Osteoblast (primary cell): ENCODE measurements at regions not wholly inside any gene's neighbourhood (a gene's known extent, or its start where the extent isn't known, plus 50 kb on each side); places are given as distances from the start of the nearest gene placed in this dataset.

Experiments used
- DNase-seq: peaks from one replicate; pipeline ENCODE4 v3.0.0; 2011; ENCODE audit warnings: low spot score, mixed read lengths; ENCODE audit not compliant: insufficient read length; ENCODE audit errors: missing footprints
- H2AFZ ChIP-seq: 2 replicates; pipeline ENCODE4 v1.6.0; 2011; ENCODE audit warnings: mild to moderate bottlenecking, low read length
- H3K27ac ChIP-seq: 2 replicates; pipeline ENCODE4 v1.5.1; 2011; ENCODE audit warnings: mild to moderate bottlenecking, low read depth, low read length, moderate library complexity
- H3K27me3 ChIP-seq: 2 replicates; pipeline ENCODE4 v1.6.0; 2012; ENCODE audit warnings: mild to moderate bottlenecking, control low read depth, inconsistent platforms, low read length, moderate library complexity; ENCODE audit not compliant: insufficient read depth
- H3K36me3 ChIP-seq: 2 replicates; pipeline ENCODE4 v1.5.1; 2011; ENCODE audit warnings: mild to moderate bottlenecking, low read length, control low read depth, moderate library complexity; ENCODE audit not compliant: insufficient read depth
- H3K4me1 ChIP-seq: 2 replicates; pipeline ENCODE4 v1.5.1; 2011; ENCODE audit warnings: mild to moderate bottlenecking, low read length, control low read depth, moderate library complexity; ENCODE audit not compliant: insufficient read depth
- H3K4me2 ChIP-seq: 2 replicates; pipeline ENCODE4 v1.6.0; 2011; ENCODE audit warnings: mild to moderate bottlenecking, low read length; ENCODE audit not compliant: insufficient read depth
- H3K4me3 ChIP-seq: fragments of 200-600 bp; sonication (generic); 3 replicates; pipeline ENCODE4 v1.5.1; 2012; ENCODE audit warnings: mild to moderate bottlenecking, low read length, inconsistent platforms; ENCODE audit not compliant: insufficient read depth
- H3K79me2 ChIP-seq: 2 replicates; pipeline ENCODE4 v1.6.0; 2012; ENCODE audit warnings: mild to moderate bottlenecking, low read length, control low read depth, inconsistent platforms; ENCODE audit not compliant: insufficient read depth
- H3K9me3 ChIP-seq: 2 replicates; pipeline ENCODE4 v1.5.1; 2011; ENCODE audit warnings: low read depth, low read length, control low read depth
- H4K20me1 ChIP-seq: 2 replicates; pipeline ENCODE4 v1.6.0; 2012; ENCODE audit warnings: mild to moderate bottlenecking, low read length, control low read depth; ENCODE audit not compliant: insufficient read depth
- CTCF ChIP-seq: IDR thresholded peaks from 2 replicates; pipeline ENCODE4 v1.5.1; 2011; ENCODE audit warnings: mild to moderate bottlenecking, low read depth, low read length, moderate library complexity; ENCODE audit errors: extremely low read depth

- TF ChIP-seq CTCF: no peak
- Histone ChIP-seq H3K36me3 (no peaks in the 10 kb centered on the region), H3K79me2 (no peaks in the 10 kb centered on the region), H2AFZ (no peak overlapping the region), H3K9me3 (peaks cover 3% of the 10 kb centered on the region), H3K4me2 (no peak overlapping the region), H3K27ac (no peak overlapping the region), H4K20me1 (no peaks in the 10 kb centered on the region), H3K27me3 (no peaks in the 10 kb centered on the region), H3K4me3 (no peak overlapping the region), H3K4me1 (no peaks in the 10 kb centered on the region)
- DNase-seq: no peak
Measured at GRCh38 chr9:82571540-82571939, 491.4 kb downstream of the RASEF start.

GRCh38 chr9:82572146-82572545 is 490.8 kb downstream of the RASEF start:
- H3K4me1 ChIP-seq: no peaks in the 10 kb centered on the region
- no peaks in the 10 kb centered on the region for H3K36me3 ChIP-seq
- H3K4me3 ChIP-seq: no peak overlapping the region
- H3K4me2 ChIP-seq: no peak overlapping the region
- DNase-seq: no peak
- H2AFZ ChIP-seq: no peak overlapping the region
- no peaks in the 10 kb centered on the region for H4K20me1 ChIP-seq
- H3K27me3 ChIP-seq: no peaks in the 10 kb centered on the region
- no peaks in the 10 kb centered on the region for H3K79me2 ChIP-seq
- TF ChIP-seq CTCF: no peak
- H3K27ac ChIP-seq: no peak overlapping the region
- peaks cover 3% of the 10 kb centered on the region for H3K9me3 ChIP-seq

- Histone ChIP-seq H4K20me1 (no peaks in the 10 kb centered on the region), H3K4me2 (no peak overlapping the region), H3K27ac (no peak overlapping the region), H3K27me3 (no peaks in the 10 kb centered on the region), H3K4me1 (no peaks in the 10 kb centered on the region), H3K79me2 (no peaks in the 10 kb centered on the region), H3K9me3 (peaks cover 3% of the 10 kb centered on the region), H3K36me3 (no peaks in the 10 kb centered on the region), H3K4me3 (no peak overlapping the region), H2AFZ (no peak overlapping the region)
- TF ChIP-seq CTCF: no peak
- no peak for DNase-seq
Measured at GRCh38 chr9:82574911-82575310, 488.0 kb downstream of the RASEF start.

- H3K79me2 ChIP-seq: no peaks in the 10 kb centered on the region
- no peak overlapping the region for H2AFZ ChIP-seq
- H3K9me3 ChIP-seq: no peaks in the 10 kb centered on the region
- no peaks in the 10 kb centered on the region for H3K4me1 ChIP-seq
- H3K4me3 ChIP-seq: no peak overlapping the region
- no peaks in the 10 kb centered on the region for H3K27me3 ChIP-seq
- H3K36me3 ChIP-seq: no peaks in the 10 kb centered on the region
- H4K20me1 ChIP-seq: no peaks in the 10 kb centered on the region
- no peak for TF ChIP-seq CTCF
- no peak for DNase-seq
- no peak overlapping the region for H3K4me2 ChIP-seq
- H3K27ac ChIP-seq: no peak overlapping the region
Measured at GRCh38 chr9:82580921-82581320, 482.0 kb downstream of the RASEF start.
